NB4 (cell line): ENCODE measurements at regions not wholly inside any gene's neighbourhood (a gene's known extent, or its start where the extent isn't known, plus 50 kb on each side); places are given as distances from the start of the nearest gene placed in this dataset.

Experiments used
- DNase-seq: peaks from one replicate; pipeline ENCODE4 v3.0.0; 2010; ENCODE audit warnings: low read depth
- H3K4me3 ChIP-seq: one replicate; pipeline ENCODE4 v1.5.1; 2011; ENCODE audit warnings: mild to moderate bottlenecking, low read depth, low read length, moderate library complexity
- MYC ChIP-seq: IDR thresholded peaks from 2 replicates; pipeline ENCODE4 v1.6.1; 2011; ENCODE audit warnings: low read depth, low read length
- POLR2A ChIP-seq: IDR thresholded peaks from 2 replicates; pipeline ENCODE4 v1.6.1; 2011; ENCODE audit warnings: mild to moderate bottlenecking; ENCODE audit not compliant: insufficient read length; ENCODE audit errors: extremely low read depth
- TF ChIP-seq, protein P1 (sequence below): IDR thresholded peaks from 2 replicates; pipeline ENCODE4 v1.6.1; 2011; ENCODE audit warnings: low read depth, low read length
- TF ChIP-seq, protein P2 (sequence below): IDR thresholded peaks from one replicate; pipeline ENCODE4 v1.5.1; 2012; ENCODE audit warnings: low read depth, low read length

DNA sequence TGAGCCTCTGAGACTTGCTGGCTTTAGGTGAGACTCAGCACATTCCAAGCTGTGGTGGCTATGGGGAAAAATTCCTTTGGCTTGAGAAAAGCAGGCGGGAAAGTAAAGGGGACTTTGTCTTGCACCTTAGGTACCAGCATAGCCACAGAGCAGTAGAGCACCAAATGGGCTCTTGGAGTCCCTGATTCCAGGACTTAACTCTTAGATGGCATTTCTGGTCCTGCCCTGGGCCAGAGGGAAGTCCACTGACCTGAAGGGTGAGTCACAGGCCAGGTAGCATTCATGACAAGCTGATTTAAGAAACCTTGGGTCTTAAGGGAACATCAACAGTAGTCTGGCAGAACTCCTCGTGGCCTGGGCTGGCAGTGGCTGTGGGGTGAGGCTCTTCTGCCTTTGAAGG is 344.7 kb downstream of the DUSP10 start:
- TF ChIP-seq, protein P1, sequence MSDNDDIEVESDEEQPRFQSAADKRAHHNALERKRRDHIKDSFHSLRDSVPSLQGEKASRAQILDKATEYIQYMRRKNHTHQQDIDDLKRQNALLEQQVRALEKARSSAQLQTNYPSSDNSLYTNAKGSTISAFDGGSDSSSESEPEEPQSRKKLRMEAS = no peak
- TF ChIP-seq POLR2A (no peak), MYC (no peak)
- TF ChIP-seq, protein P2, sequence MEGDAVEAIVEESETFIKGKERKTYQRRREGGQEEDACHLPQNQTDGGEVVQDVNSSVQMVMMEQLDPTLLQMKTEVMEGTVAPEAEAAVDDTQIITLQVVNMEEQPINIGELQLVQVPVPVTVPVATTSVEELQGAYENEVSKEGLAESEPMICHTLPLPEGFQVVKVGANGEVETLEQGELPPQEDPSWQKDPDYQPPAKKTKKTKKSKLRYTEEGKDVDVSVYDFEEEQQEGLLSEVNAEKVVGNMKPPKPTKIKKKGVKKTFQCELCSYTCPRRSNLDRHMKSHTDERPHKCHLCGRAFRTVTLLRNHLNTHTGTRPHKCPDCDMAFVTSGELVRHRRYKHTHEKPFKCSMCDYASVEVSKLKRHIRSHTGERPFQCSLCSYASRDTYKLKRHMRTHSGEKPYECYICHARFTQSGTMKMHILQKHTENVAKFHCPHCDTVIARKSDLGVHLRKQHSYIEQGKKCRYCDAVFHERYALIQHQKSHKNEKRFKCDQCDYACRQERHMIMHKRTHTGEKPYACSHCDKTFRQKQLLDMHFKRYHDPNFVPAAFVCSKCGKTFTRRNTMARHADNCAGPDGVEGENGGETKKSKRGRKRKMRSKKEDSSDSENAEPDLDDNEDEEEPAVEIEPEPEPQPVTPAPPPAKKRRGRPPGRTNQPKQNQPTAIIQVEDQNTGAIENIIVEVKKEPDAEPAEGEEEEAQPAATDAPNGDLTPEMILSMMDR = no peak

DNA sequence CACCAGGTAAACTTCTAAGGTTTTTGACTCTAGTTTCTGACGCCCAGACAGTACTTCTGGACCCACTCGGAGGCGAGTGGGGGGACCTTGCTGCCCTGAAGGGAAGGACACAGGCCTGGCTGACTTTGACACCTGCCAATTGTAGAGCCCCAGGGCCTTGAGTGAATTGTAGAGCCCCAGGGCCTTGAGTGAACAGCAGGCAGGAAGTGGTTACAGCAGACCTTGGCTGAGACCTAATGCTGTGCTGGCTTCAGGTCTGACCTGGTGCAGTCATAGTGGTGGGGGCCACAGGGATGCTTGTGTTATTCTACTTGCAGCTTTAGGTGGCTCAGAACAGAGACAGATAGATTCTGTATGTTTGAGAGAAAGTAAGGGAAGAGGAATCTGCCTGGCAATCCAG is 344.3 kb downstream of the DUSP10 start:
- TF ChIP-seq MYC (no peak), POLR2A (no peak)
- TF ChIP-seq, protein P2 = no peak
- TF ChIP-seq, protein P1 = no peak
- no peak overlapping the region for H3K4me3 ChIP-seq
- DNase-seq = no peak

More for the DNA sequence above, 344.7 kb downstream of the DUSP10 start:
- DNase-seq = no peak
- no peak overlapping the region for H3K4me3 ChIP-seq

DNA sequence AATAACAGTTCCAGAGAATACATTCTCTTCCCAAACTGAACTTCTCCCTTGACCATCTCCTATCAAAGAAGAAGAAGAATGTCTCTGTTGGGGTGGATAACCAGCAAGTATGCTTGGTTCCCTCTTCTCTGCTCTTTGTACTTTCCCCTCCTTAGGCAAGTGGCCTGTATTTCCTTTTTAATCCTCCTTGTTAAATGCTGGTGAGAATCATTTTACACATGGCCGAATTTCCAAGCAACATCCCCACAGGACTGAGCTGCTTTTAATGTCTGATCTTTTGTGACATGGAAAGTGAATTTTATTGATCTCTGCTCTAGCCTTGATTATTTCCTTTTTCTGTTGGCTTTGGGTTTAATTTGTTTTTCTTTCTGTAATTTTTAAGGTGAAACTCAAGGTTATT is 336.7 kb downstream of the DUSP10 start:
- no peak for DNase-seq
- TF ChIP-seq, protein P1 = no peak
- TF ChIP-seq MYC (no peak), POLR2A (no peak)
- TF ChIP-seq, protein P2 = no peak
- no peak overlapping the region for H3K4me3 ChIP-seq

DNA sequence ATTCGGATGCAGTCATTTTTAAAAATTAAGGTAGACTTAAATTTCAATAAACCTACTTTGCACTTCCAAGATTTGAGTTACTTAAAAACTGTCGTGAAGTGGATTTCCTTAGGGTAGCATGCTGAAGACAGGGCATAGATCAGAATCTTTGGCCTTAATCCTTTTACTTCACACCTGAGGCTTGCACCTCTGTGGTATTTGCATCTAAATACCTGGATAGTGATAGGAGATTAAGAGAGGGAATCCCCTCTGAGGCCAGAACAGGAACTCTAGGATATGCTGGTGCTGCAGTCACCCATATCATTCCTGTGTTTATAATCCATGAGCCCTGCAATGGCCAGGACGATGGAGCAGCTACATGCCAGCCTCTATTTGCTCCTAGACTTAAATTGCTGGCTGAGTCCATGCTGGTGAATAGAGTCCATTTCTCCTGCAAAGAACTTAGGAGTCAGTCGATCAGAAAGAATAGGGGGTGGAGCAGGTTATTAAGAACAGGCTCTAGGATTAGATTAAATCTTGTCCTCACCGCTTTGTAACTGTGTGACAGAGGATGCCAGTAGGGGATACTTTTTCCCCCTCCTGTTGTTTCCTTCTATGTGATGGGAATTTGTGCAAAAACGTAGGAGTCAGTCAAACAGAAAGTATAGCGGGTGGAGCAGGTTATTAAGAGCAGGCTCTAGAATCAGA is 333.6 kb downstream of the DUSP10 start:
- no peak overlapping the region for H3K4me3 ChIP-seq
- no peak for DNase-seq
- no peak for TF ChIP-seq MYC
- TF ChIP-seq POLR2A = no peak
- TF ChIP-seq, protein P1 = no peak
- TF ChIP-seq, protein P2 = no peak

DNA sequence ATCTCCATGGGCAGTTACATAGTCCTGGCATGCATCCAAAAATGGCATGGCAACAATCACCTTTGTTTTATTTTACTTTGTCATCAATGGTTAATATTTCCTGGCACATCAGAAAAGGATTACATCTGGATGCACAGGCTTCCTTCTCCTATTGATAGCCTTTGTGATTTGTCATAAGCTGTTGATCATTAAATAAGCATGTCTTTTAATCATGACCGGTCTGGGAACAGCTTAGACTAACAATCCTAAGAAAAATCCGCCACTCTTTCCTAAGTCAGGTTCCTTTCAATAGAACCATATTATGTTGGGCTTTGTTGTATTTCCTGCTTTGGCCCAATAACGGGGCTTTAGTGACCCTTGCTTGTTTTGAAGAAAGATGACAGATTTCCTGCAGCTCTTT is 330.6 kb downstream of the DUSP10 start:
- DNase-seq = no peak
- H3K4me3 ChIP-seq = no peak overlapping the region
- TF ChIP-seq MYC (no peak), POLR2A (no peak)
- TF ChIP-seq, protein P1 = no peak
- TF ChIP-seq, protein P2 = no peak
